ENCODE measurements at regions not wholly inside any gene's neighbourhood (a gene's known extent, or its start where the extent isn't known, plus 50 kb on each side); places are given as distances from the start of the nearest gene placed in this dataset.

GRCh38 chr18:39396168-39396567, 1830.6 kb upstream of the CELF4 start:
- Histone ChIP-seq H3K27me3 (ENCODE audit: control insufficient read depth, insufficient read depth, low read length, poor library complexity, severe bottlenecking) (no peaks in the 10 kb centered on the region), H3K9me3 (ENCODE audit: control insufficient read depth, low read length) (peaks cover 9% of the 10 kb centered on the region), H3K9ac (ENCODE audit: extremely low read depth, low read length, poor library complexity, severe bottlenecking) (no peak overlapping the region), H3K4me1 (ENCODE audit: control insufficient read depth, insufficient read depth, low read length) (no peaks in the 10 kb centered on the region), H3K36me3 (ENCODE audit: control insufficient read depth, insufficient read depth, low read length) (no peaks in the 10 kb centered on the region), H3K4me3 (ENCODE audit: low read length) (no peak overlapping the region), H3K27ac (ENCODE audit: low read depth, low read length) (no peak overlapping the region)
- no peak for TF ChIP-seq CTCF (conservative IDR thresholded peaks at IDR 0.05)
- DNase-seq, result no peak
- H3K4me1 Mint-ChIP-seq, result no peaks in the 10 kb centered on the region
- H3K4me3 Mint-ChIP-seq, result no peak overlapping the region
- H3K36me3 Mint-ChIP-seq (ENCODE audit: low read depth), result peaks cover 13% of the 10 kb centered on the region
- no peak overlapping the region for H3K27ac Mint-ChIP-seq
- H3K9me3 Mint-ChIP-seq, result peaks cover 43% of the 10 kb centered on the region
- no peaks in the 10 kb centered on the region for H3K27me3 Mint-ChIP-seq (ENCODE audit: insufficient read depth)
- 100% methylated on average over 1 of the region's 1 CpG; no CpG with 5 or more reads in 1 of the 2 experiments for WGBS, 2 experiments (ENCODE audit: insufficient coverage in 1 of 2, insufficient read length in 1 of 2)

- H3K4me1 Mint-ChIP-seq, result peaks cover 11% of the 10 kb centered on the region
- Histone ChIP-seq H3K36me3 (ENCODE audit: control insufficient read depth, insufficient read depth, low read length) (no peaks in the 10 kb centered on the region), H3K27ac (ENCODE audit: low read depth, low read length) (no peak overlapping the region), H3K9ac (ENCODE audit: extremely low read depth, low read length, poor library complexity, severe bottlenecking) (no peak overlapping the region), H3K4me3 (ENCODE audit: low read length) (peak overlapping the region; percentile 36), H3K4me1 (ENCODE audit: control insufficient read depth, insufficient read depth, low read length) (peaks cover 11% of the 10 kb centered on the region), H3K9me3 (ENCODE audit: control insufficient read depth, low read length) (peaks cover 4% of the 10 kb centered on the region), H3K27me3 (ENCODE audit: control insufficient read depth, insufficient read depth, low read length, poor library complexity, severe bottlenecking) (no peaks in the 10 kb centered on the region)
- peaks cover 36% of the 10 kb centered on the region for H3K9me3 Mint-ChIP-seq
- peak; percentile 91 for DNase-seq
- H3K36me3 Mint-ChIP-seq (ENCODE audit: low read depth), result peaks cover 7% of the 10 kb centered on the region
- H3K27me3 Mint-ChIP-seq (ENCODE audit: insufficient read depth), result no peaks in the 10 kb centered on the region
- no peak for TF ChIP-seq CTCF (conservative IDR thresholded peaks at IDR 0.05)
- H3K27ac Mint-ChIP-seq, result peak overlapping the region; percentile 66
- H3K4me3 Mint-ChIP-seq, result no peak overlapping the region
- WGBS, 2 experiments (ENCODE audit: insufficient coverage in 1 of 2, insufficient read length in 1 of 2), result 65 to 70% methylated on average over 4 to 6 of the region's 6 CpGs
Measured at GRCh38 chr18:39389800-39390379, 1824.3 kb upstream of the CELF4 start.

DNA sequence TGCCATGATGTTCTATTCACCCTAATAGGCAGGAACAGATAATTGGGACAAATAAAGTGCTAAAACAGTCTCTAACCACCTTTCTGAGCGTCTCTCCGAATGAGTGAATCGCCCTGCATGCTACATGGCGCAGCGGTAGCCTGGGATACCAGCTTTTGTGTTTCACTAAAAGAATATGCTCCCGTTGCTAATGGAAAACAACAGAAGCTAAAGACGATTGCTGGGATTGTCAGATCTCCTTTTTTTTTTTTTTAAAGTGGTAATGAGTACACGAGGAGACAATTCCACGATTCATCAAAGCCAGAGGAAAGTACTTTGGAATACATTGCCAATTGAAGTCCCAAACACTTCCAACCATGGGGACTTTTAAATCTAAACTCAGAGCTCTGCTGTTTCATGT, 1815.3 kb upstream of the CELF4 start:
- no peaks in the 10 kb centered on the region for H3K9me3 Mint-ChIP-seq
- no peak overlapping the region for H3K27ac Mint-ChIP-seq
- Histone ChIP-seq H3K27me3 (ENCODE audit: control insufficient read depth, insufficient read depth, low read length, poor library complexity, severe bottlenecking) (no peaks in the 10 kb centered on the region), H3K4me1 (ENCODE audit: control insufficient read depth, insufficient read depth, low read length) (peaks cover 3% of the 10 kb centered on the region), H3K27ac (ENCODE audit: low read depth, low read length) (peak overlapping the region; percentile 83), H3K9me3 (ENCODE audit: control insufficient read depth, low read length) (no peaks in the 10 kb centered on the region), H3K4me3 (ENCODE audit: low read length) (no peak overlapping the region), H3K36me3 (ENCODE audit: control insufficient read depth, insufficient read depth, low read length) (no peaks in the 10 kb centered on the region), H3K9ac (ENCODE audit: extremely low read depth, low read length, poor library complexity, severe bottlenecking) (no peak overlapping the region)
- TF ChIP-seq CTCF (conservative IDR thresholded peaks at IDR 0.05), result no peak
- no peak overlapping the region for H3K4me3 Mint-ChIP-seq
- H3K4me1 Mint-ChIP-seq, result peaks cover 16% of the 10 kb centered on the region
- WGBS, 2 experiments (ENCODE audit: insufficient coverage in 1 of 2, insufficient read length in 1 of 2), result 51 to 69% methylated on average over 4 to 9 of the region's 9 CpGs
- no peaks in the 10 kb centered on the region for H3K36me3 Mint-ChIP-seq (ENCODE audit: low read depth)
- H3K27me3 Mint-ChIP-seq (ENCODE audit: insufficient read depth), result no peaks in the 10 kb centered on the region
- DNase-seq, result no peak

Measured in endodermal cell (in vitro differentiated cells).